OCI-LY1 (cell line): ENCODE measurements at regions not wholly inside any gene's neighbourhood (a gene's known extent, or its start where the extent isn't known, plus 50 kb on each side); places are given as distances from the start of the nearest gene placed in this dataset.

Experiments used
- H2AFZ ChIP-seq: fragments of 200-600 bp; sonication (generic), shearing (Covaris generic); 2 replicates; pipeline ENCODE4 v1.6.0; 2014; ENCODE audit warnings: antibody characterized with exemption, mild to moderate bottlenecking, low read length
- H3F3A ChIP-seq: fragments of 200-600 bp; sonication (generic), shearing (Covaris generic); 2 replicates; pipeline ENCODE4 v1.6.0; 2014; ENCODE audit warnings: mild to moderate bottlenecking, antibody characterized with exemption, low read length, moderate library complexity; ENCODE audit not compliant: insufficient read depth
- H3K27ac ChIP-seq: fragments of 200-600 bp; sonication (generic); 2 replicates; pipeline ENCODE4 v1.5.1; 2014; ENCODE audit warnings: low read length, mixed run types, mild to moderate bottlenecking, low read depth; ENCODE audit not compliant: poor library complexity, severe bottlenecking
- H3K27me3 ChIP-seq: fragments of 200-600 bp; sonication (generic); 2 replicates; pipeline ENCODE4 v1.6.0; 2014; ENCODE audit warnings: antibody characterized with exemption, mild to moderate bottlenecking, low read length, moderate library complexity; ENCODE audit not compliant: insufficient read depth
- H3K36me3 ChIP-seq: fragments of 200-600 bp; sonication (generic); 2 replicates; pipeline ENCODE4 v1.6.1; 2014; ENCODE audit warnings: mild to moderate bottlenecking, antibody characterized with exemption, low read length, moderate library complexity, mixed read lengths; ENCODE audit not compliant: insufficient read depth
- H3K4me1 ChIP-seq: fragments of 200-600 bp; sonication (generic); 2 replicates; pipeline ENCODE4 v1.5.1; 2014; ENCODE audit warnings: mild to moderate bottlenecking, low read length, moderate library complexity; ENCODE audit not compliant: insufficient read depth, severe bottlenecking
- H3K4me2 ChIP-seq: fragments of 200-600 bp; sonication (generic), shearing (Covaris generic); 2 replicates; pipeline ENCODE4 v1.6.1; 2014; ENCODE audit warnings: low read length
- H3K4me3 ChIP-seq: fragments of 200-600 bp; sonication (generic); 2 replicates; pipeline ENCODE4 v1.5.1; 2014; ENCODE audit warnings: low read length, low read depth, mild to moderate bottlenecking, mixed read lengths; ENCODE audit not compliant: poor library complexity, severe bottlenecking
- H3K79me2 ChIP-seq: fragments of 200-600 bp; shearing (Covaris generic); 2 replicates; pipeline ENCODE4 v1.6.1; 2016; ENCODE audit warnings: mixed run types, low read length, mixed read lengths; ENCODE audit not compliant: insufficient read depth
- H3K9ac ChIP-seq: fragments of 200-600 bp; sonication (generic), shearing (Covaris generic); 2 replicates; pipeline ENCODE4 v1.6.1; 2014; ENCODE audit warnings: mild to moderate bottlenecking, low read length, mixed read lengths
- H3K9me2 ChIP-seq: fragments of 200-600 bp; sonication (generic), shearing (Covaris generic); 2 replicates; pipeline ENCODE4 v1.6.1; 2014; ENCODE audit warnings: low read depth, mild to moderate bottlenecking, low read length, mixed read lengths
- H3K9me3 ChIP-seq: fragments of 200-600 bp; shearing (Covaris generic); 2 replicates; pipeline ENCODE4 v1.6.1; 2014; ENCODE audit warnings: low read length, mixed read lengths
- H4K20me1 ChIP-seq: fragments of 200-600 bp; sonication (generic), shearing (Covaris generic); 2 replicates; pipeline ENCODE4 v1.6.0; 2016; ENCODE audit warnings: mild to moderate bottlenecking, low read length; ENCODE audit not compliant: insufficient read depth
- EZH2 ChIP-seq: fragments of 200-600 bp; sonication (generic), shearing (Covaris generic); IDR thresholded peaks from 2 replicates; pipeline ENCODE4 v1.8.0; 2017; ENCODE audit warnings: borderline replicate concordance, mixed run types, mild to moderate bottlenecking, antibody characterized with exemption, low read length, moderate library complexity, mixed read lengths
- TF ChIP-seq, protein P1 (sequence below): fragments of 200-600 bp; sonication (generic), shearing (Covaris generic); IDR thresholded peaks from 2 replicates; pipeline ENCODE4 v1.5.1; 2017; ENCODE audit warnings: mild to moderate bottlenecking, antibody characterized with exemption, low read length, moderate library complexity, mixed read lengths

DNA sequence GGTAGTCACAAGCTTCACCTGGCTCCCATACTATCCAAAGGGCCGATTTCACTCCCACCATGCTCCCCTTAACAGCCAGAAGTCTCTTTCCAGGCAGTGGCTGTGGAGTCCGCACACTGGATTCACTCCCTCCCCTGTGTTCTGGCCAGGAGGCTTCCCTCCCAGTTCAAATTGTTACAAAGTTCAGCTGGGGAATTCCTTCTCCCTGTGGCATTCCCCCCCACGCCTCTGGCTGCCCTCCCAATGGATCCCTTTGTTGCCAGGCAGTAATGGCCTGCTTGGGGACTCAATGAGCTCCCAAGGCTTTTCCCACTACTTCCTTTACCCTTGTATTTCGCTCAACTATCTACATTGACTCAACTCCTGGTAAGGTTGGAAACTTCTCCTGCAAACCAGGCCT is 1921.4 kb upstream of the PCDH20 start:
- no peaks in the 10 kb centered on the region for H4K20me1 ChIP-seq
- H3K27ac ChIP-seq: no peak overlapping the region
- no peak overlapping the region for H2AFZ ChIP-seq
- no peaks in the 10 kb centered on the region for H3K4me1 ChIP-seq
- H3K36me3 ChIP-seq: no peaks in the 10 kb centered on the region
- no peaks in the 10 kb centered on the region for H3K9me2 ChIP-seq
- no peak overlapping the region for H3K4me2 ChIP-seq
- no peak overlapping the region for H3K9ac ChIP-seq
- no peak overlapping the region for H3K4me3 ChIP-seq
- H3K9me3 ChIP-seq: no peaks in the 10 kb centered on the region
- H3K79me2 ChIP-seq: no peaks in the 10 kb centered on the region
- no peaks in the 10 kb centered on the region for H3F3A ChIP-seq
- H3K27me3 ChIP-seq: no peaks in the 10 kb centered on the region
- TF ChIP-seq EZH2: no peak
- TF ChIP-seq, protein P1, sequence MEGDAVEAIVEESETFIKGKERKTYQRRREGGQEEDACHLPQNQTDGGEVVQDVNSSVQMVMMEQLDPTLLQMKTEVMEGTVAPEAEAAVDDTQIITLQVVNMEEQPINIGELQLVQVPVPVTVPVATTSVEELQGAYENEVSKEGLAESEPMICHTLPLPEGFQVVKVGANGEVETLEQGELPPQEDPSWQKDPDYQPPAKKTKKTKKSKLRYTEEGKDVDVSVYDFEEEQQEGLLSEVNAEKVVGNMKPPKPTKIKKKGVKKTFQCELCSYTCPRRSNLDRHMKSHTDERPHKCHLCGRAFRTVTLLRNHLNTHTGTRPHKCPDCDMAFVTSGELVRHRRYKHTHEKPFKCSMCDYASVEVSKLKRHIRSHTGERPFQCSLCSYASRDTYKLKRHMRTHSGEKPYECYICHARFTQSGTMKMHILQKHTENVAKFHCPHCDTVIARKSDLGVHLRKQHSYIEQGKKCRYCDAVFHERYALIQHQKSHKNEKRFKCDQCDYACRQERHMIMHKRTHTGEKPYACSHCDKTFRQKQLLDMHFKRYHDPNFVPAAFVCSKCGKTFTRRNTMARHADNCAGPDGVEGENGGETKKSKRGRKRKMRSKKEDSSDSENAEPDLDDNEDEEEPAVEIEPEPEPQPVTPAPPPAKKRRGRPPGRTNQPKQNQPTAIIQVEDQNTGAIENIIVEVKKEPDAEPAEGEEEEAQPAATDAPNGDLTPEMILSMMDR: no peak

DNA sequence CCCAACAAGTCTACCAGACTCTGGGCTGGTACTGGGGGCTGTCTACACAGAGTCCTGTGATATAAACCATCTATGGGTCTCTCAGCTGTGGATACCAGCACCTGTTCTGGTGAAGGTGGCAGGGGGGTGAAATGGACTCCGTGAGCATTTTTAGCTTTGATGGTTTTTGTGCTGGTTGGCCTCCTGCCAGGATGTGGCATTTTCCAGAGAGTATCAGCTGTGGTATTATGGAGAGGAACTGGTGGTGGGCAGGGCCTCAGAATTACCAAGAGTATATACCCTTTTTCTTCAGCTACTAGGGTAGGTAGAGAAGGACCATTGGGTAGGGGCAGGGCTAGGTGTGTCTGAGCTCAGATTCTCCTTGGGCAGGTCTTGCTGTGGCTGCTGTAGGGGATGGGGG is 1920.9 kb upstream of the PCDH20 start:
- Histone ChIP-seq H3K36me3 (no peaks in the 10 kb centered on the region), H3K27me3 (no peaks in the 10 kb centered on the region), H3K4me2 (no peak overlapping the region), H3K4me3 (no peak overlapping the region), H3K79me2 (no peaks in the 10 kb centered on the region), H4K20me1 (no peaks in the 10 kb centered on the region), H3K9me2 (no peaks in the 10 kb centered on the region), H3K27ac (no peak overlapping the region), H3K9ac (no peak overlapping the region), H2AFZ (no peak overlapping the region), H3K4me1 (no peaks in the 10 kb centered on the region), H3K9me3 (no peaks in the 10 kb centered on the region), H3F3A (no peaks in the 10 kb centered on the region)
- no peak for TF ChIP-seq EZH2
- TF ChIP-seq, protein P1: no peak

DNA sequence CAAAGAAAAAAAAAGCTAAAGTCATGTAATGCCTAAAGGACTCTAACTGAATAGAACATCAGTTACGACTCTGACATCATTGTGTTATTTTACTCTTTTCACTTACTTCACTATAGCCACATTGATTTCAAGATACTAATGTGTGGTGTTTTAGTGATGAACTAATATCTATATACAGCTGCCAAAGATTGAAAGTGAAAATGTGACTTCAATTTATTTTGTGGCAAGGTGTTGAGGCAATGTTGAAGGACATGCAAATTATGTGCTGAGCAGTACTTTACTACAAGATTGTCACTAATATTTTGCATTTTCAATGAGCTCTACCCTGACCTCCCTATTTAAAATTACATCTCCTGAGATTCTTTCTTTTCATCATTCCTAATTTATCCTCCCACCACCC is 1911.9 kb upstream of the PCDH20 start:
- Histone ChIP-seq H4K20me1 (no peaks in the 10 kb centered on the region), H3K9ac (no peak overlapping the region), H3F3A (no peaks in the 10 kb centered on the region), H3K4me1 (no peaks in the 10 kb centered on the region), H3K4me3 (no peak overlapping the region), H3K27ac (no peak overlapping the region), H3K79me2 (no peaks in the 10 kb centered on the region), H3K9me3 (no peaks in the 10 kb centered on the region), H3K36me3 (no peaks in the 10 kb centered on the region), H2AFZ (no peak overlapping the region), H3K4me2 (no peak overlapping the region), H3K9me2 (no peaks in the 10 kb centered on the region), H3K27me3 (no peaks in the 10 kb centered on the region)
- TF ChIP-seq EZH2: no peak
- TF ChIP-seq, protein P1: no peak
